SU-DHL-6 (cell line): ENCODE measurements at regions not wholly inside any gene's neighbourhood (a gene's known extent, or its start where the extent isn't known, plus 50 kb on each side); places are given as distances from the start of the nearest gene placed in this dataset.

ENCODE experiments used
- CTCF ChIP-seq: fragments of 200-600 bp; sonication (generic); IDR thresholded peaks from one replicate; pipeline ENCODE4 v1.5.1; 2017; ENCODE audit warnings: antibody characterized with exemption, mild to moderate bottlenecking, low read length, moderate library complexity; ENCODE audit not compliant: insufficient read depth, poor library complexity, severe bottlenecking
- EZH2phosphoT487 ChIP-seq: fragments of 200-600 bp; sonication (generic), shearing (Covaris generic); conservative IDR thresholded peaks from 2 replicates; pipeline ENCODE4 v1.6.1; 2018; ENCODE audit warnings: mild to moderate bottlenecking, antibody characterized with exemption, low read length, moderate library complexity, mixed read lengths

GRCh38 chr5:125125031-125125823, 378.8 kb upstream of the ZNF608 start:
- TF ChIP-seq CTCF (no peak), EZH2phosphoT487 (no peak)
